Muscle of arm (tissue), 1 donor: ENCODE measurements at regions not wholly inside any gene's neighbourhood (a gene's known extent, or its start where the extent isn't known, plus 50 kb on each side); places are given as distances from the start of the nearest gene placed in this dataset.
"Not testable (repeated sequence)": the region's sequence is repeated elsewhere in the genome, so short reads cannot be mapped to it uniquely, and the experiment has no call there.

Experiments
- DNase-seq: peaks from one replicate; pipeline ENCODE4 v3.0.0-alpha.2; 2013

- no peak for DNase-seq
These were observed 334.7 kb upstream of the PIK3R1 start for GRCh38 chr5:67880876-67881275.

- no peak for DNase-seq
These were observed 335.1 kb upstream of the PIK3R1 start for GRCh38 chr5:67880511-67880805.

GRCh38 chr5:67879620-67880510, 335.7 kb upstream of the PIK3R1 start:
- no peak for DNase-seq

- DNase-seq, result no peak
These were observed 336.6 kb upstream of the PIK3R1 start for GRCh38 chr5:67878933-67879332.

- DNase-seq, result no peak
These were observed 339.2 kb upstream of the PIK3R1 start for GRCh38 chr5:67876371-67876770.

- peak; percentile 11 for DNase-seq
These were observed 340.0 kb upstream of the PIK3R1 start for GRCh38 chr5:67875601-67876000.

- no peak for DNase-seq
These were observed 341.6 kb upstream of the PIK3R1 start for GRCh38 chr5:67873935-67874334.

- no peak for DNase-seq
These were observed 344.9 kb upstream of the PIK3R1 start for GRCh38 chr5:67870662-67871061.

GRCh38 chr5:67864335-67864734, 351.2 kb upstream of the PIK3R1 start:
- not testable (repeated sequence) for DNase-seq

GRCh38 chr5:67858471-67859031, 357.0 kb upstream of the PIK3R1 start:
- DNase-seq, result no peak

GRCh38 chr5:67857502-67857901, 358.1 kb upstream of the PIK3R1 start:
- DNase-seq, result no peak

- DNase-seq, result no peak
These were observed 360.0 kb upstream of the PIK3R1 start for GRCh38 chr5:67855523-67855922.

- DNase-seq, result not testable (repeated sequence)
These were observed 364.6 kb upstream of the PIK3R1 start for GRCh38 chr5:67850906-67851305.

- peak; percentile 25 for DNase-seq
These were observed 370.6 kb upstream of the PIK3R1 start for GRCh38 chr5:67844924-67845323.

- no peak for DNase-seq
These were observed 372.8 kb upstream of the PIK3R1 start for GRCh38 chr5:67842806-67843205.

GRCh38 chr5:67837225-67837624, 378.3 kb upstream of the PIK3R1 start:
- not testable (repeated sequence) for DNase-seq

GRCh38 chr5:67836496-67836895, 379.1 kb upstream of the PIK3R1 start:
- DNase-seq, result not testable (repeated sequence)

- DNase-seq, result no peak
These were observed 384.5 kb upstream of the PIK3R1 start for GRCh38 chr5:67831048-67831447.

GRCh38 chr5:67827541-67827940, 388.0 kb upstream of the PIK3R1 start:
- DNase-seq, result peak; percentile 30

- DNase-seq, result no peak
These were observed 390.7 kb upstream of the PIK3R1 start for GRCh38 chr5:67824852-67825251.

- DNase-seq, result no peak
These were observed 397.9 kb upstream of the PIK3R1 start for GRCh38 chr5:67817652-67818051.

- no peak for DNase-seq
These were observed 399.1 kb upstream of the PIK3R1 start for GRCh38 chr5:67816456-67816855.
